Upper lobe of left lung (tissue), 6 donors: ENCODE measurements at regions not wholly inside any gene's neighbourhood (a gene's known extent, or its start where the extent isn't known, plus 50 kb on each side); places are given as distances from the start of the nearest gene placed in this dataset.

ENCODE experiments used
- ATAC-seq, 2 donors: fragments of 200-7000 bp; cut with Tn5 transposase; one replicate each; pipeline ENCODE4 v1.9.1; 2022; ENCODE audit warnings: mild to moderate bottlenecking in 2 of 2, moderate library complexity in 2 of 2; ENCODE audit not compliant: low FRiP score in 2 of 2
- DNase-seq, 2 donors: peaks; one replicate each; pipeline ENCODE4 v3.0.0-alpha.2; 2019 to 2020
- H3K27ac ChIP-seq, 4 donors: fragments of 200-600 bp; sonication (generic); one replicate each; pipeline ENCODE4 v1.5.1; 2016 to 2019
- H3K27me3 ChIP-seq, 4 donors: fragments of 200-600 bp; sonication (generic); one replicate each; pipeline ENCODE4 v1.5.1; 2017 to 2019
- H3K36me3 ChIP-seq, 4 donors: fragments of 200-600 bp; sonication (generic); one replicate each; pipeline ENCODE4 v1.5.1; 2016 to 2019
- H3K4me1 ChIP-seq, 4 donors: fragments of 200-600 bp; sonication (generic); one replicate each; pipeline ENCODE4 v1.5.1; 2018 to 2019
- H3K4me3 ChIP-seq, 4 donors: fragments of 200-600 bp; sonication (generic); one replicate each; pipeline ENCODE4 v1.5.1; 2017 to 2019; ENCODE audit warnings: mild to moderate bottlenecking in 2 of 4, moderate library complexity in 1 of 4
- H3K9me3 ChIP-seq, 4 donors: fragments of 200-600 bp; sonication (generic); one replicate each; pipeline ENCODE4 v1.5.1; 2018 to 2019
- EP300 ChIP-seq, 4 donors: sonication (generic); formaldehyde crosslinking; IDR thresholded peaks; one replicate each; pipeline ENCODE4 v1.5.1; 2017; ENCODE audit warnings: antibody characterized with exemption in 4 of 4, control low read depth in 2 of 4
- POLR2A ChIP-seq, 4 donors: fragments of 450-650 bp; IDR thresholded peaks; one replicate each; pipeline ENCODE4 v1.5.1; 2016 to 2017; ENCODE audit warnings: antibody characterized with exemption in 4 of 4, mild to moderate bottlenecking in 2 of 4
- POLR2AphosphoS5 ChIP-seq, 2 donors: sonication (generic); formaldehyde crosslinking; IDR thresholded peaks; one replicate each; pipeline ENCODE4 v1.5.1; 2017; ENCODE audit warnings: antibody characterized with exemption in 2 of 2
- WGBS, 2 donors: methylation state at CpG; one replicate each; pipeline ENCODE4 v1.1.5; 2017 to 2018; 5-methylcytosine and 5-hydroxymethylcytosine counted together
- TF ChIP-seq, protein P1 (sequence below), 6 experiments: fragments of 450-650 bp in 4 of 6; fragments of 200-600 bp in 2 of 6; sonication (generic) in 2 of 6; IDR thresholded peaks; one replicate each; pipeline ENCODE4 v1.5.1; 2016 to 2019; ENCODE audit warnings: antibody characterized with exemption in 6 of 6
- donor health status: DM: no; HTN: no; CAD: no; lungs with moderate emphysema.
- donor health status: DM: no; HTN: yes; CAD: no; lungs with severe emphysema.

DNA sequence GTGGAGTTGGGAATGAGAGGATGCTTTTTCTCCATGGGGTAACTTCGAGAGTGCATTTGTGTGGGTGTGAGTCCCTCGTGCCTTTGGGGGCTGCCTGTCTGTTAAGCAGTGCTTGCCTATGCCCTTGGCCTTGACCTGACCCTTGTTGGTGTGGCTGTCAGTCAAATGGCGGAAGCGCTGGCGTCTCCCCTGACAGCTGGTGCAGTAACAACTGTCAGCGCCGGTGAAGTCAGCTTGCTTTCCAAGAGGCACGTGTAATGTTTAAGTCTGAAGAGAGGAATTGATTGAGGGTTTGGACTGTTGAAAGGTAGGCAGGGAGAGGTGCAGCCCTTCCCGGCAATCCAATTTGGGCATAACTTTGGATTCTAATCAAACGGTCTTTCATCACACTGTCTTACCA, 211.3 kb downstream of the AACS start:
- DNase-seq (peak in 1 of 2 donors; percentile 22), ATAC-seq (no peak)
- no peaks in the 10 kb centered on the region for H3K9me3 ChIP-seq
- H3K4me3 ChIP-seq, result no peak overlapping the region
- TF ChIP-seq, protein P1, sequence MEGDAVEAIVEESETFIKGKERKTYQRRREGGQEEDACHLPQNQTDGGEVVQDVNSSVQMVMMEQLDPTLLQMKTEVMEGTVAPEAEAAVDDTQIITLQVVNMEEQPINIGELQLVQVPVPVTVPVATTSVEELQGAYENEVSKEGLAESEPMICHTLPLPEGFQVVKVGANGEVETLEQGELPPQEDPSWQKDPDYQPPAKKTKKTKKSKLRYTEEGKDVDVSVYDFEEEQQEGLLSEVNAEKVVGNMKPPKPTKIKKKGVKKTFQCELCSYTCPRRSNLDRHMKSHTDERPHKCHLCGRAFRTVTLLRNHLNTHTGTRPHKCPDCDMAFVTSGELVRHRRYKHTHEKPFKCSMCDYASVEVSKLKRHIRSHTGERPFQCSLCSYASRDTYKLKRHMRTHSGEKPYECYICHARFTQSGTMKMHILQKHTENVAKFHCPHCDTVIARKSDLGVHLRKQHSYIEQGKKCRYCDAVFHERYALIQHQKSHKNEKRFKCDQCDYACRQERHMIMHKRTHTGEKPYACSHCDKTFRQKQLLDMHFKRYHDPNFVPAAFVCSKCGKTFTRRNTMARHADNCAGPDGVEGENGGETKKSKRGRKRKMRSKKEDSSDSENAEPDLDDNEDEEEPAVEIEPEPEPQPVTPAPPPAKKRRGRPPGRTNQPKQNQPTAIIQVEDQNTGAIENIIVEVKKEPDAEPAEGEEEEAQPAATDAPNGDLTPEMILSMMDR (IDR thresholded peaks at IDR 0.05), result no peak
- TF ChIP-seq POLR2AphosphoS5 (IDR thresholded peaks at IDR 0.05) (no peak), EP300 (IDR thresholded peaks at IDR 0.05) (no peak), POLR2A (IDR thresholded peaks at IDR 0.05) (no peak)
- H3K4me1 ChIP-seq, result no peaks in the 10 kb centered on the region
- 61 to 68% methylated on average over 8 to 10 of the region's 10 CpGs for WGBS, 2 donors
- H3K36me3 ChIP-seq, result no peaks in the 10 kb centered on the region
- no peak overlapping the region for H3K27ac ChIP-seq
- no peaks in the 10 kb centered on the region for H3K27me3 ChIP-seq

DNA sequence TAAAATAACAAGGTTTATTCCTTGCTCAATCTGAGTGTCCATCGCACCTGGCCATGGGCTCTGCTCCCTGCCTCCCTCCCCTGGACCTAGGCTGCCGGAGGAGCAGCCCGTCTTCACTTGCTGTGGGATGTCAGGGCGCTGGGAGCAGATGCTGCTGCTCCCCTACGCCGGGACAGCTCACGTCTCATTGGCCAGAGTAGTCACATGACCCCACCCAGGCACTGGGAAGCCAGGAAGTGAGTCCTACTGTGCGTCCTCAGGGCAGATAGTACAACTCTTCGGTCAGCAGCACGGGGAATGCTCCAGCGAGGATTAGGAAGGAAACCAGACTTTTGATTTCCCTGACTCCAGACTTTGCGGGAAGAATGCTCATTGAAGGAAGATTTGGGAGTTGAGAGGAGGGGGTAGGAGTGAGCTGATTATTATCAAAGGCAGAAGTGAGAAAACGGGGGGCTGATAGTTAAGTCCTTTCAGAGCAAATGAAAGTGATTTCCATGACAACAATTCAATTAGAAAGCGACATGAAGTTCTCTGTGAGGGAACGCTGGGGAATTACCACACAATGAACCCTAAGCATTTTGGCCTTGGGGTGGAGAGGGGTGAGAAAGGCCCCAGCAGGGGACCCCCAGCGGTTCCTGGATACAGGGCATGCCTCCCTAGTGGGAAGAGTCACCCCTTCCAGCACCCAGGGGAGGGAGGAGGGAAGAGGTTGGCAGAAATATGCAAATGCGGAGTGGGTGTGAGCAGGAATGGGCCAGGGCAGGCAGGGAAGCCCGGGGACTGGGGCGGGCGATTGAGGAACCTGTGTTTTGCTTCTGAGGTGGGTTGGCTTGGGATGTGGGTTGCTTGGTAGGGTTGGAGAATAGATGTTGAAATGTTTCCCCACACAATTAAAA, 215.5 kb downstream of the AACS start:
- Histone ChIP-seq H3K36me3 (no peaks in the 10 kb centered on the region), H3K27ac (no peak overlapping the region), H3K4me1 (no peaks in the 10 kb centered on the region), H3K4me3 (no peak overlapping the region), H3K27me3 (no peaks in the 10 kb centered on the region), H3K9me3 (no peaks in the 10 kb centered on the region)
- DNase-seq, result no peak
- no peak for TF ChIP-seq EP300 (IDR thresholded peaks at IDR 0.05)
- TF ChIP-seq, protein P1 (IDR thresholded peaks at IDR 0.05), result no peak
- no peak for TF ChIP-seq POLR2AphosphoS5 (IDR thresholded peaks at IDR 0.05)
- no peak for TF ChIP-seq POLR2A (IDR thresholded peaks at IDR 0.05)
- ATAC-seq, result no peak
- WGBS, 2 donors, result 16 to 18% methylated on average over 18 to 20 of the region's 20 CpGs

DNA sequence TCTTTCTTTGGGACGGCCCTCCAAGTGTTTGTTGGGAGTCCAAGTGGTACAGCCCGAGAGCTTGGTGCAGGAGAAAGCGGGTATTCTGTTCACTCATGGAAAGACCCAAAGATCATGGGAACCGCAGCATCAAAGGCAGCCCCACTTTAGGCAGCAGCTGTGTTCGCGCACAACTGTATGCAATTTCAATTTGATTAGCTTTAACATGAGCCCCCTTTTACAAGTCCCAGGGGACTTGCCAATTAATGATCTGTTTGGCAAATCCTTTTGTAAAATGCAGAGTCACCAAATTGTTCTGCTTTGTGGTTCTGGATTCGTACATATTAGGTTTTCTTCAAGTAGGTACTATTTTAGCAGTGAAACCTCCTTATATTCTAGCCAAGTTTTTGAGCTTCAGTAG, 217.7 kb downstream of the AACS start:
- Histone ChIP-seq H3K9me3 (no peaks in the 10 kb centered on the region), H3K27ac (no peak overlapping the region), H3K4me3 (no peak overlapping the region), H3K4me1 (no peaks in the 10 kb centered on the region), H3K36me3 (no peaks in the 10 kb centered on the region), H3K27me3 (no peaks in the 10 kb centered on the region)
- DNase-seq, result no peak
- ATAC-seq, result no peak
- WGBS, 2 donors, result 80 to 83% methylated on average over 6 to 7 of the region's 7 CpGs
- TF ChIP-seq POLR2AphosphoS5 (IDR thresholded peaks at IDR 0.05), result no peak
- no peak for TF ChIP-seq EP300 (IDR thresholded peaks at IDR 0.05)
- TF ChIP-seq, protein P1 (IDR thresholded peaks at IDR 0.05), result no peak
- no peak for TF ChIP-seq POLR2A (IDR thresholded peaks at IDR 0.05)

DNA sequence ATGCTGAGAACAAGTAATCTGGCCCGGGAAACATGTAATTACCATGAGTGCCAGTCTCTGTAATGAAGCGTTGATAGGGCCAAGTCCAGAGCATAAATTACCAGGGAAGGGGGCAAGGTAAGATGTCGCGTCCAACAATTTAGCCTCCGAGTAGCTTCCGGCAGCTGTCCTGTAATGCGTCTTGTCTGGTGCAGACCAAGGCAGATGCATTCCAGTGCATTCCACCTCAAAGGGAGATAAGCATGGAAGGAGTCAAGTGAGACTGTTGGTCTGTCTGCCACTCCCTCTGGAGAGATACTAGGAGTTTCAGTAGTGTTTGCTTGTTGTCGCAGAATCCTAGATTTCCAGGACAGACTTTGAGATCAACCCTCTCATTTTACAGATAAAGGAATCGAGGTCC, 218.3 kb downstream of the AACS start:
- no peak for DNase-seq
- TF ChIP-seq POLR2A (IDR thresholded peaks at IDR 0.05), result no peak
- Histone ChIP-seq H3K4me3 (no peak overlapping the region), H3K27me3 (no peaks in the 10 kb centered on the region), H3K9me3 (no peaks in the 10 kb centered on the region), H3K36me3 (no peaks in the 10 kb centered on the region), H3K4me1 (no peaks in the 10 kb centered on the region), H3K27ac (no peak overlapping the region)
- WGBS, 2 donors, result 73 to 78% methylated on average over 9 of the region's 9 CpGs
- no peak for ATAC-seq

DNA sequence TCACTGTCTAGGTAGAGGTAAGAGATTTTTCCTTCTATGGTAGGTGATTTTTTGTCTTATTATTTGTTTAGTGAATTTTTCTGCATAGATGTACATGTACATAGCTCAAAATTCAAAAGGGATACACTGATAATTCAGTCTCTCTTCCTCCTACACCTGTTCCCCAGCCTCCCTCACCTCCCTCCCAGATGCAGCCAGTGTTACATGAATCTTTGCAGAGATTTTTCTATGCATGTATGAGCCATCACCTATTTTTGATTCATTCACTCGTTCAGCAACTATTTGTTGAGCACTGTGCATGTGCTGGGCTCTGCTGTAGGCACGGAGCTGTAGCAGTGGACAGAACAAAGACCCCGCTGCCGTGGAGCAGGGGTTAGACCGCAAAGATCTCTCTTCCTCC, 218.9 kb downstream of the AACS start:
- no peaks in the 10 kb centered on the region for H3K36me3 ChIP-seq
- ATAC-seq (no peak), DNase-seq (no peak)
- no peaks in the 10 kb centered on the region for H3K9me3 ChIP-seq
- H3K4me3 ChIP-seq, result no peak overlapping the region
- WGBS, 2 donors, result 88 to 91% methylated on average over 5 of the region's 5 CpGs
- TF ChIP-seq POLR2A (IDR thresholded peaks at IDR 0.05) (no peak), POLR2AphosphoS5 (IDR thresholded peaks at IDR 0.05) (no peak), EP300 (IDR thresholded peaks at IDR 0.05) (no peak)
- H3K27ac ChIP-seq, result no peak overlapping the region
- H3K4me1 ChIP-seq, result no peaks in the 10 kb centered on the region
- no peaks in the 10 kb centered on the region for H3K27me3 ChIP-seq
